ENCODE measurements at regions not wholly inside any gene's neighbourhood (a gene's known extent, or its start where the extent isn't known, plus 50 kb on each side); places are given as distances from the start of the nearest gene placed in this dataset.

DNA sequence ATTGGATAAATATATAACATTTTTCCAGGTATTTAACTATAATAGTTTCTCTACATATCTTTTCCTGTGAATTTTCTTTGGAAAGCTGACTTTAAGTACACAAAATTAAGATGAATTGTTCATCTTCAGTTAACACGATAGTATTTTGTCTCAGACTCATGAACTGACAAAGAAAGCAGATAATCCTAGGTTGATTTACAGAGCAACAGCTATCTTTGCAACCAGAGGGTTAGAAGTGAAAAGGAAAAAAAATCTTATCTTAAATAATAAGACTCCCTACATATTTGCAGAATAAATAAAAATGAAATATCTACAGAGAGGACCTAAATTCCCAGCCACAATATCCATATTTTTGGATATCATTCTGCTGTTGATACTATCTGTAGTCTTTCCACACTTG lies 350.2 kb upstream of the GRM7 start:
- no peak overlapping the region for H3K9ac ChIP-seq (ENCODE audit: low read depth, low read length)
- H3K36me3 ChIP-seq (ENCODE audit: insufficient read depth, low read length): no peaks in the 10 kb centered on the region
- H3K4me1 ChIP-seq (ENCODE audit: insufficient read depth, low read length): no peaks in the 10 kb centered on the region
- no peaks in the 10 kb centered on the region for H3K9me3 ChIP-seq (ENCODE audit: control insufficient read depth, insufficient read depth, low read length)

- H3K9me3 ChIP-seq (ENCODE audit: control insufficient read depth, insufficient read depth, low read length): no peaks in the 10 kb centered on the region
- H3K9ac ChIP-seq (ENCODE audit: low read depth, low read length): no peak overlapping the region
- H3K36me3 ChIP-seq (ENCODE audit: insufficient read depth, low read length): no peaks in the 10 kb centered on the region
- H3K4me1 ChIP-seq (ENCODE audit: insufficient read depth, low read length): peaks cover 8% of the 10 kb centered on the region; the same call in 1 of the 2 replicates
These were observed 348.6 kb upstream of the GRM7 start for GRCh38 chr3:6512172-6512800.

- peaks cover 8% of the 10 kb centered on the region; the same call in 1 of the 2 replicates for H3K4me1 ChIP-seq (ENCODE audit: insufficient read depth, low read length)
- no peaks in the 10 kb centered on the region for H3K9me3 ChIP-seq (ENCODE audit: control insufficient read depth, insufficient read depth, low read length)
- no peaks in the 10 kb centered on the region for H3K36me3 ChIP-seq (ENCODE audit: insufficient read depth, low read length)
- no peak overlapping the region for H3K9ac ChIP-seq (ENCODE audit: low read depth, low read length)
These were observed 344.8 kb upstream of the GRM7 start for GRCh38 chr3:6516143-6516542.

- Histone ChIP-seq H3K9ac (ENCODE audit: low read depth, low read length) (no peak overlapping the region), H3K9me3 (ENCODE audit: control insufficient read depth, insufficient read depth, low read length) (no peaks in the 10 kb centered on the region), H3K36me3 (ENCODE audit: insufficient read depth, low read length) (no peaks in the 10 kb centered on the region), H3K4me1 (ENCODE audit: insufficient read depth, low read length) (peaks cover 8% of the 10 kb centered on the region; the same call in 1 of the 2 replicates)
These were observed 344.2 kb upstream of the GRM7 start for GRCh38 chr3:6516694-6517093.

DNA sequence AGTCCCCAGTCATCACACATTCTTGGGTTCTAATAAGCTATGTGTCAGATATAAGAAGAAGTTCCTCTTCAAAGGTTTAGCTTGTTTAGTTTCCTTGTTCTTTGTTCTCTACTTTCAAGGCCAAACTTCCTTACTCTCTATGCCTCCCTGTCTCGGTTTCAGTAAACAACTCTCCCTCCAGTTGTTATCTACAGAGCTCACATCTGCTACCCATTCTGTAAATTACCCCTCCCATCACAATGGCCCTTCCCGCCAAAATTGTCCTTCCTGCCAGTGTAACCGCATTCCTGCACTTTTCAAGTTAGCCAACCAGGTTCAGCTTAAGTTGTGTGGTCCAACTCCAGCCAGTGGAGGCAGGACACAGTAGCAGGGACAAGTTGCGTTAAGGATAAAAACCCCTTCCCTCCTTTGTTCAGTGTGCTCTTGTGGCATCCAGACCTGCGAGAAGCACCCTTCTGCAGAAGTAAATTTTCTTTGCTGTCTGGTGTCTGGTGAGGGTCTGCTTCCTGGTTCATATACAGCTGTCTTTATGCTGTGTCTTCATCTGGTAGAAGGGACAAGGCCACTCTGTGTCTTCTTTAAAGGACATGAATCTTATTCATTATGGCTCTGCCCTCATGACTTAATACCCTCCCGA lies 342.1 kb upstream of the GRM7 start:
- H3K9ac ChIP-seq (ENCODE audit: low read depth, low read length): no peak overlapping the region

GRCh38 chr3:6521369-6522113 lies 339.4 kb upstream of the GRM7 start:
- Histone ChIP-seq H3K36me3 (ENCODE audit: insufficient read depth, low read length) (no peaks in the 10 kb centered on the region), H3K9ac (ENCODE audit: low read depth, low read length) (no peak overlapping the region), H3K4me1 (ENCODE audit: insufficient read depth, low read length) (peaks cover 6% of the 10 kb centered on the region; the same call in 1 of the 2 replicates), H3K9me3 (ENCODE audit: control insufficient read depth, insufficient read depth, low read length) (no peaks in the 10 kb centered on the region)

More for the DNA sequence above, 342.1 kb upstream of the GRM7 start:
- Histone ChIP-seq H3K36me3 (ENCODE audit: insufficient read depth, low read length) (no peaks in the 10 kb centered on the region), H3K4me1 (ENCODE audit: insufficient read depth, low read length) (peaks cover 8% of the 10 kb centered on the region; the same call in 1 of the 2 replicates), H3K9me3 (ENCODE audit: control insufficient read depth, insufficient read depth, low read length) (no peaks in the 10 kb centered on the region)

DNA sequence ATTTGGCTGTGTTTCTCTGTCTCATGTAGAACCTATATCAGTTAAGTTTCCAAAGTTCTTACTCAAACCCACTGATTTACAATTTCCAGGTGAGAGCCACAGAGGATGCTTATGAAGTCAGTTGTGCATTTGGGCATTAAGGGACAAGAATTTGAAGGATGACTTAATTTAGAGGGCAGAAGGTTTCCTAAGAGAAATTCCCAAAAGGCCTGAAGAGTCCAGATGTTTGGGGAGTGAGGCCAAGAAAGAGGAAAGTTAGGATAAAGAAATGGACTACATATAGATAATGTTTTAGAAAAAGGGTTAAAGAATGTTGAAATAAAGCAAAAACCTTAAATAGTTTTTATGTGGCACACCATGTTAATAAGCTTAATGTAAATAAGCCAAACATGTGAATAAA lies 338.7 kb upstream of the GRM7 start:
- H3K4me1 ChIP-seq (ENCODE audit: insufficient read depth, low read length): no peaks in the 10 kb centered on the region
- H3K9me3 ChIP-seq (ENCODE audit: control insufficient read depth, insufficient read depth, low read length): no peaks in the 10 kb centered on the region
- H3K9ac ChIP-seq (ENCODE audit: low read depth, low read length): no peak overlapping the region
- H3K36me3 ChIP-seq (ENCODE audit: insufficient read depth, low read length): no peaks in the 10 kb centered on the region

GRCh38 chr3:6523043-6523442 lies 337.9 kb upstream of the GRM7 start:
- Histone ChIP-seq H3K9me3 (ENCODE audit: control insufficient read depth, insufficient read depth, low read length) (no peaks in the 10 kb centered on the region), H3K36me3 (ENCODE audit: insufficient read depth, low read length) (no peaks in the 10 kb centered on the region), H3K4me1 (ENCODE audit: insufficient read depth, low read length) (no peaks in the 10 kb centered on the region), H3K9ac (ENCODE audit: low read depth, low read length) (no peak overlapping the region)

DNA sequence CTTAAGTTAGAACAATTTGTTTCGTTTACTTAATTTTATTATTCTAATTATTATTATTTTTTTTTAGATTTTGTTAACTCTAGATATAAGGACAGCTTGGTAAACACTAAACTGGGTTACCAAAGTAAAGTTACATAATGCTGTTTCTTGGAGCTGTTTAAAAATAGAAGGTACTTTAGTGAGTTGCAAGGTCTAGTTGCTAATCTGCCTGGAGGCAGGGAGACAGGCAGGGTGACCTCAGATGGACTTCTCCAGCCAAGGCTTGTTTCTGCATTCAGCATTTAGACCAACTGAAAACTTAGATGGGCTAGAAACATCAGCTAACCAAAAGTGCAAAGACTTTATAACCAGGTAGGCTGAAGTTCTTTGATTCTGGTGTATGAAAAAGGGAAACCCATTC lies 336.4 kb upstream of the GRM7 start:
- no peaks in the 10 kb centered on the region for H3K36me3 ChIP-seq (ENCODE audit: insufficient read depth, low read length)
- H3K9me3 ChIP-seq (ENCODE audit: control insufficient read depth, insufficient read depth, low read length): no peaks in the 10 kb centered on the region
- no peak overlapping the region for H3K9ac ChIP-seq (ENCODE audit: low read depth, low read length)
- no peaks in the 10 kb centered on the region for H3K4me1 ChIP-seq (ENCODE audit: insufficient read depth, low read length)

DNA sequence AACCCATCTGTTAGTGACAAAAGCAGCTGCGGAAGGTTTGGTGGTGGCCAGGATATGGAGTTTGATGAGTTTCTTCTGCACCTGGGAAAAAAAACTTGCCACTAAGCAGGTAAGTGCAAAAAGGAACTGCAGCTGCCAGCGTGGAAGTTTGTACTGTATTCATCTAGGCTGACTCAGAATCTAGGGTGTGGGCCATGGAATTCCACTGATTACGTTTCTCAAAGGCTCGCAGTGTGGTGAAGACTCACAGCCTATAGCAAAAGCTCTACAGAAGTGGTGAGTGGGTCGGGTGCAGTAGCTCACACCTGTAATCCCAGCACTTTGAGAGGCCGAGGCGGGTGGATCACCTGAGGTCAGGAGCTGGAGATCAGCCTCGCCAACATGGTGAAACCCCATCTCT lies 334.6 kb upstream of the GRM7 start:
- H3K36me3 ChIP-seq (ENCODE audit: insufficient read depth, low read length): no peaks in the 10 kb centered on the region
- H3K9ac ChIP-seq (ENCODE audit: low read depth, low read length): no peak overlapping the region
- no peaks in the 10 kb centered on the region for H3K4me1 ChIP-seq (ENCODE audit: insufficient read depth, low read length)
- H3K9me3 ChIP-seq (ENCODE audit: control insufficient read depth, insufficient read depth, low read length): no peaks in the 10 kb centered on the region

DNA sequence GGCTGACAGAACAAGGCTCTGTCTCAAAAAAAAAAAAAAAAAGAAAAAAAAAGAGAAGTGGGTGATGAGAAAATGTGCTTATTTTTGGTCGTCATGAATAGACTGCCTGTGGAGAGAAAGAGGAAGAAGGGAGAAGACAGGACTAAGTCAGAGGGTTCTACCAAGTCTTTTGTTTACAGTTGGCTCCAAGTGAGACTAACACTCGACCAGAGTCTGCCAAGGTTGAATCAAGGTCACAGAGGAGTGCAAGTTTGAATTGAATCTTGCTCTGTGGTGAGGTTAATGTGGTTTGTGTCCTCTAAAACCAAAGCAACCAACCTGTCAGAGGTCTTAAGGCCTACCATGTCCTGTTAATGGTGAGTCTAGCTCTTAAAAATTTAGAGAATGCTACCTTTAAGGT lies 334.1 kb upstream of the GRM7 start:
- Histone ChIP-seq H3K9me3 (ENCODE audit: control insufficient read depth, insufficient read depth, low read length) (no peaks in the 10 kb centered on the region), H3K36me3 (ENCODE audit: insufficient read depth, low read length) (no peaks in the 10 kb centered on the region), H3K9ac (ENCODE audit: low read depth, low read length) (no peak overlapping the region), H3K4me1 (ENCODE audit: insufficient read depth, low read length) (no peaks in the 10 kb centered on the region)

DNA sequence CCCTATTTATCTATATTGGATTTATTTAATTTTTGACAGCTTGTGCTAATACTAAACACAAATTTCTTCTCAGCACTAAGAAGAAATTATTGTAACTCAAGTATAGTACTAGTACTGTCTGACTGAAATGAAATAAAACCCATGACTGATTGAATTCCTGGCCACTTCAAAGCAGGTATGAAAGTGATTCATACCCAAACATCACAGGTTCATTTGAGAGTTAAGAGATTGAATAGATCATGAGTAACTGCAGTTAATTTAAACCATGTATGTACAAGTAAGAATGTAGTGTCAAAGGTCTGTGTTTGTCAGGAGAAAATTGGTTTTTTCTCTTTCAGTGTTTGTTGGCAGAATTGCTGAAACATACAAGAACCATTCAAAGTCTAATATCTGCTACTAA lies 332.0 kb upstream of the GRM7 start:
- no peaks in the 10 kb centered on the region for H3K9me3 ChIP-seq (ENCODE audit: control insufficient read depth, insufficient read depth, low read length)
- H3K9ac ChIP-seq (ENCODE audit: low read depth, low read length): no peak overlapping the region
- no peaks in the 10 kb centered on the region for H3K36me3 ChIP-seq (ENCODE audit: insufficient read depth, low read length)
- H3K4me1 ChIP-seq (ENCODE audit: insufficient read depth, low read length): no peaks in the 10 kb centered on the region

DNA sequence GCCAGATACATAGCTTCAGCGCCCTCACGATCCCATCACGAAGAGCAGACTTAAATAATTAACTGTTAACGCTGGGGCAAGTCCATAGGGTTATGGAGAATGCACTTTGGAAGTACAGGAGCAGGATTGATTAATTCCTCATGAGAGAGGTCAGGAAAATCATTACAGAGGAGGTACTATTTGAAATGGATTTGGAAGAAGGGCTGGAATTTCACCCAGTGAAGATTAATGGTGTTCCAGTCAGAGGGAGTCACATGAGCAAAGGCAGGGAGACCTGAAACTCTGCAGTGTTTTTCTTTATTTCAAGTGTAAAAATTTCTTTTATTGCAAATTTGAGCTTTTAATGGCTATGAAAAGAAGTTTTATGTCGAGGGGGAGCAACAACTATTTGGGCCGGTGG lies 329.8 kb upstream of the GRM7 start:
- Histone ChIP-seq H3K9ac (ENCODE audit: low read depth, low read length) (no peak overlapping the region), H3K9me3 (ENCODE audit: control insufficient read depth, insufficient read depth, low read length) (no peaks in the 10 kb centered on the region), H3K36me3 (ENCODE audit: insufficient read depth, low read length) (no peaks in the 10 kb centered on the region), H3K4me1 (ENCODE audit: insufficient read depth, low read length) (no peaks in the 10 kb centered on the region)

DNA sequence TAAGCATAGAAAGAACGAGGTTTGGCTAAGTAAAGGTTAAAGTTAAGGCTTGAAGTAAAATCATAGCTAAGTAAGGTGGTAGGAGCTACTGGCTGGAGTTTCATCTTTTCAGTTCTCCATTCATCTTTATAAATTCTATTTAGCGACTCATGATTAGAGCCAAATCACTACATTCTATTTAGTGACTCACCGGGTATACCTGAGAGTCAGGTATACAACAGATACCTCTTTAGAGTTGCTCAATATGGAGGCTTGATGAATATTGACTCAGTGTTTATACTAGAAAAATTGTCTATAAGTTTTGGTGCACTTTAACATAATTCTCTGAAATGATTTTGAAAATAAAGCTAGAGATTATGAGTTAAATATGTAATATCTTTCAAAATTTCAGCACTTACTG lies 328.8 kb upstream of the GRM7 start:
- H3K4me1 ChIP-seq (ENCODE audit: insufficient read depth, low read length): no peaks in the 10 kb centered on the region
- no peaks in the 10 kb centered on the region for H3K36me3 ChIP-seq (ENCODE audit: insufficient read depth, low read length)
- H3K9ac ChIP-seq (ENCODE audit: low read depth, low read length): no peak overlapping the region
- no peaks in the 10 kb centered on the region for H3K9me3 ChIP-seq (ENCODE audit: control insufficient read depth, insufficient read depth, low read length)

- H3K9me3 ChIP-seq (ENCODE audit: control insufficient read depth, insufficient read depth, low read length): no peaks in the 10 kb centered on the region
- H3K9ac ChIP-seq (ENCODE audit: low read depth, low read length): no peak overlapping the region
- H3K36me3 ChIP-seq (ENCODE audit: insufficient read depth, low read length): no peaks in the 10 kb centered on the region
- no peaks in the 10 kb centered on the region for H3K4me1 ChIP-seq (ENCODE audit: insufficient read depth, low read length)
These were observed 319.9 kb upstream of the GRM7 start for GRCh38 chr3:6540981-6541380.
